DND-41 (cell line): ENCODE measurements at regions not wholly inside any gene's neighbourhood (a gene's known extent, or its start where the extent isn't known, plus 50 kb on each side); places are given as distances from the start of the nearest gene placed in this dataset.

Experiments used
- ATAC-seq: fragments of 200-7000 bp; cut with Tn5 transposase; 3 replicates; pipeline ENCODE4 v1.9.1; 2021; ENCODE audit warnings: low read depth; ENCODE audit not compliant: insufficient read depth
- DNase-seq: peaks from one replicate; pipeline ENCODE4 v3.0.0-alpha.2; 2020
- H2AFZ ChIP-seq: 2 replicates; pipeline ENCODE4 v1.6.0; 2012; ENCODE audit warnings: low read depth, low read length
- H3K27ac ChIP-seq: 2 replicates; pipeline ENCODE4 v1.5.1; 2012; ENCODE audit warnings: low read length, inconsistent platforms
- H3K27me3 ChIP-seq: fragments of 200-600 bp; sonication (generic); 2 replicates; pipeline ENCODE4 v1.6.0; 2012; ENCODE audit warnings: low read length, mild to moderate bottlenecking, inconsistent platforms; ENCODE audit not compliant: insufficient read depth, poor library complexity
- H3K36me3 ChIP-seq: 2 replicates; pipeline ENCODE4 v1.5.1; 2012; ENCODE audit warnings: low read length, inconsistent platforms; ENCODE audit not compliant: insufficient read depth
- H3K4me1 ChIP-seq: 2 replicates; pipeline ENCODE4 v1.5.1; 2012; ENCODE audit warnings: mild to moderate bottlenecking, low read length; ENCODE audit not compliant: insufficient read depth
- H3K4me2 ChIP-seq: 2 replicates; pipeline ENCODE4 v1.6.0; 2012; ENCODE audit warnings: mild to moderate bottlenecking, moderate library complexity, low read length, inconsistent platforms; ENCODE audit not compliant: insufficient read depth
- H3K4me3 ChIP-seq, 2 experiments: fragments of 200-600 bp in 1 of 2; shearing (Covaris generic) in 1 of 2; 2 replicates each; pipeline ENCODE4 v1.5.1; 2012 to 2016; ENCODE audit warnings: inconsistent platforms in 2 of 2, low read length in 2 of 2, mild to moderate bottlenecking in 2 of 2, low read depth in 1 of 2, moderate library complexity in 1 of 2
- H3K79me2 ChIP-seq: 2 replicates; pipeline ENCODE4 v1.6.0; 2012; ENCODE audit warnings: low read length, inconsistent platforms; ENCODE audit not compliant: insufficient read depth
- H3K9ac ChIP-seq: 2 replicates; pipeline ENCODE4 v1.6.0; 2012; ENCODE audit warnings: low read depth, mild to moderate bottlenecking, inconsistent platforms, low read length, moderate library complexity
- H3K9me3 ChIP-seq: 2 replicates; pipeline ENCODE4 v1.5.1; 2012; ENCODE audit warnings: low read length, moderate library complexity, mild to moderate bottlenecking, inconsistent platforms; ENCODE audit not compliant: insufficient read depth, severe bottlenecking
- H4K20me1 ChIP-seq: 2 replicates; pipeline ENCODE4 v1.6.0; 2012; ENCODE audit warnings: low read length; ENCODE audit not compliant: insufficient read depth
- CTCF ChIP-seq: IDR thresholded peaks from 2 replicates; pipeline ENCODE4 v1.5.1; 2012; ENCODE audit warnings: borderline replicate concordance, low read length, moderate library complexity, mild to moderate bottlenecking; ENCODE audit not compliant: poor library complexity, severe bottlenecking; ENCODE audit errors: extremely low read depth
- EZH2 ChIP-seq: IDR thresholded peaks from 3 replicates; pipeline ENCODE4 v1.6.1; 2012; ENCODE audit warnings: borderline replicate concordance, low read depth, mild to moderate bottlenecking, moderate library complexity, low read length, inconsistent platforms; ENCODE audit not compliant: severe bottlenecking

GRCh38 chr2:40719414-40719813 lies 267.5 kb upstream of the SLC8A1 start:
- no peak for ATAC-seq

GRCh38 chr2:40721595-40721994 lies 269.7 kb upstream of the SLC8A1 start:
- DNase-seq, result no peak
- no peak for TF ChIP-seq CTCF
- no peak for TF ChIP-seq EZH2
- peak; percentile 37; the same call in 1 of the 3 replicates for ATAC-seq

More at GRCh38 chr2:40719414-40719813, 267.5 kb upstream of the SLC8A1 start:
- H3K9ac ChIP-seq, result no peak overlapping the region
- H3K79me2 ChIP-seq, result no peaks in the 10 kb centered on the region
- no peak overlapping the region for H3K4me2 ChIP-seq
- TF ChIP-seq EZH2, result no peak
- no peak for TF ChIP-seq CTCF
- no peaks in the 10 kb centered on the region for H3K9me3 ChIP-seq
- H2AFZ ChIP-seq, result no peak overlapping the region
- H3K4me1 ChIP-seq, result no peaks in the 10 kb centered on the region
- no peak overlapping the region for H3K27ac ChIP-seq
- H3K36me3 ChIP-seq, result no peaks in the 10 kb centered on the region
- H3K27me3 ChIP-seq, result no peaks in the 10 kb centered on the region
- no peak overlapping the region for H3K4me3 ChIP-seq
- H4K20me1 ChIP-seq, result no peaks in the 10 kb centered on the region
- no peak for DNase-seq

GRCh38 chr2:40723194-40723593 lies 271.3 kb upstream of the SLC8A1 start:
- H3K9ac ChIP-seq, result no peak overlapping the region
- H3K4me3 ChIP-seq, result no peak overlapping the region
- ATAC-seq (no peak), DNase-seq (no peak)
- no peaks in the 10 kb centered on the region for H3K9me3 ChIP-seq
- TF ChIP-seq EZH2 (no peak), CTCF (no peak)
- no peak overlapping the region for H3K27ac ChIP-seq
- no peak overlapping the region for H3K4me2 ChIP-seq
- no peaks in the 10 kb centered on the region for H3K27me3 ChIP-seq
- H4K20me1 ChIP-seq, result no peaks in the 10 kb centered on the region
- no peaks in the 10 kb centered on the region for H3K79me2 ChIP-seq
- no peaks in the 10 kb centered on the region for H3K4me1 ChIP-seq
- no peaks in the 10 kb centered on the region for H3K36me3 ChIP-seq
- H2AFZ ChIP-seq, result no peak overlapping the region

More at GRCh38 chr2:40721595-40721994, 269.7 kb upstream of the SLC8A1 start:
- H3K36me3 ChIP-seq, result no peaks in the 10 kb centered on the region
- H2AFZ ChIP-seq, result peak overlapping the region; percentile 32; the same call in 1 of the 2 replicates
- H3K9me3 ChIP-seq, result no peaks in the 10 kb centered on the region
- H4K20me1 ChIP-seq, result no peaks in the 10 kb centered on the region
- no peaks in the 10 kb centered on the region for H3K27me3 ChIP-seq
- no peak overlapping the region for H3K4me3 ChIP-seq
- no peak overlapping the region for H3K9ac ChIP-seq
- no peaks in the 10 kb centered on the region for H3K79me2 ChIP-seq
- H3K4me1 ChIP-seq, result no peaks in the 10 kb centered on the region
- H3K4me2 ChIP-seq, result no peak overlapping the region
- no peak overlapping the region for H3K27ac ChIP-seq

DNA sequence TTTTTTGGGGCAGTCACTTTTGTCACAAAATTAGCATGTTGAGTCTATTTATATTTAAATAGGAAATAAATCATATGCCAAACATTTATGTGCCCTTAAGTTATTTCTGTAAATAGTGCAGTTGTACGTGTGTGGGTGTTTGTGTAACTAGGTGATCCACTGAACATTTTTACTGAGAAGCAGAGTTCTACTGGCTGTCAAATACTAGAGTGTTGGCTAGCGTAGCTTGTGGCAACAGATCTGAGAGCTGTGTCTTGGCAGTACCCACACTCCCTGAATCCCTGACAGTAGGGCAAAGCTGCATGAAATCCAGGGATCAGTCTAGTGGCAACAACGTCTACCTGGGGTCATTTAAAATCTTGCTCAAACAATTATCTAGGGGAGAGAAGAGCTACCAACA lies 273.1 kb upstream of the SLC8A1 start:
- H2AFZ ChIP-seq, result peak overlapping the region; percentile 25; the same call in 1 of the 2 replicates
- H3K4me2 ChIP-seq, result no peak overlapping the region
- H3K4me1 ChIP-seq, result no peaks in the 10 kb centered on the region
- H3K36me3 ChIP-seq, result no peaks in the 10 kb centered on the region
- no peaks in the 10 kb centered on the region for H3K79me2 ChIP-seq
- ATAC-seq, result no peak
- no peaks in the 10 kb centered on the region for H3K27me3 ChIP-seq
- TF ChIP-seq CTCF (no peak), EZH2 (no peak)
- H4K20me1 ChIP-seq, result no peaks in the 10 kb centered on the region
- no peak overlapping the region for H3K4me3 ChIP-seq
- no peaks in the 10 kb centered on the region for H3K9me3 ChIP-seq
- no peak overlapping the region for H3K9ac ChIP-seq
- no peak for DNase-seq
- H3K27ac ChIP-seq, result no peak overlapping the region
